Naive thymus-derived CD8-positive, alpha-beta T cell (primary cell): ENCODE measurements at regions not wholly inside any gene's neighbourhood (a gene's known extent, or its start where the extent isn't known, plus 50 kb on each side); places are given as distances from the start of the nearest gene placed in this dataset.
"Not testable (repeated sequence)": the region's sequence is repeated elsewhere in the genome, so short reads cannot be mapped to it uniquely, and the experiment has no call there.

Experiments used
- ATAC-seq, 2 donors: fragments of 150-1000 bp; cut with Tn5 transposase in 1 of 2; sonication (Bioruptor Pico), chemical (Tn5 transposase) in 1 of 2; 1 replicate in 1 of 2; 2 replicates in 1 of 2; pipeline ENCODE4 v1.10.0; 2021; ENCODE audit warnings: mild to moderate bottlenecking in 2 of 2, moderate library complexity in 2 of 2
- POLR2A ChIA-PET: fragments of 350-600 bp; sonication (Branson Sonifier 250); formaldehyde crosslinking; loops from one replicate; lab custom pipeline; 2021; ENCODE audit warnings: antibody characterized with exemption; lab: Charles Lee
- DNase-seq, 10 donors: peaks; one replicate each; pipeline versions ENCODE4 v3.0.0 to v3.0.0-alpha.2; 2020 to 2022
- H3K27ac Mint-ChIP-seq, 10 donors: one replicate each; pipeline ENCODE4 v1.8.0; 2020 to 2022; ENCODE audit warnings: mild to moderate bottlenecking in 10 of 10, mixed read lengths in 10 of 10, moderate library complexity in 4 of 10, inconsistent platforms in 1 of 10
- H3K27me3 Mint-ChIP-seq, 5 donors: one replicate each; pipeline ENCODE4 v1.8.0; 2021 to 2022; ENCODE audit warnings: mixed read lengths in 5 of 5
- H3K36me3 Mint-ChIP-seq, 3 donors: one replicate each; pipeline ENCODE4 v1.8.0; 2020 to 2022; ENCODE audit warnings: mixed read lengths in 3 of 3, mild to moderate bottlenecking in 2 of 3, inconsistent platforms in 1 of 3
- H3K4me1 Mint-ChIP-seq, 4 donors: one replicate each; pipeline ENCODE4 v1.8.0; 2021 to 2022; ENCODE audit warnings: mixed read lengths in 4 of 4
- H3K4me3 Mint-ChIP-seq, 10 donors: one replicate each; pipeline ENCODE4 v1.8.0; 2020 to 2022; ENCODE audit warnings: mild to moderate bottlenecking in 10 of 10, mixed read lengths in 10 of 10, moderate library complexity in 6 of 10, inconsistent platforms in 1 of 10
- H3K9me3 Mint-ChIP-seq, 9 donors: one replicate each; pipeline ENCODE4 v1.8.0; 2020 to 2022; ENCODE audit warnings: mixed read lengths in 9 of 9, mild to moderate bottlenecking in 3 of 9, inconsistent platforms in 1 of 9, moderate library complexity in 1 of 9

DNA sequence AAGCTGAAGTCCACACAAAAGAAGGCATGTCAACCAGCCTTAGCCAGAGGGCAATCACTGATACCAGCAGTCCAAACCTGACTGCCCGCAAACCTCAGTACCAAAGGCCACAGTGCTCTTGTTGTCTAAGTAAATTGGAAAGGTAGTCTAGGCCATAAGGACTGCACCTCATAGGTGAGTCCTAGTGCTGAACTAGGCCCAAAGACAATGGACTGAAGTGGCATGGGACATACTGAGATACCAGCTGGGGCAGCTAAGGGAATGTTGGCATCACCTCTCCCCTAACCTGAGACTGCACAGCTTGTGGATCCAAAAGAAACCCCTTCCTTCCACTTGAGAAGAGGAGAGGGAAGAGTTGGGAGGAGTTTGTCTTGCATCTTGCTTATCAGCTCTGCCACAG, 161.9 kb downstream of the POTEG start:
- H3K9me3 Mint-ChIP-seq, H3K4me1 Mint-ChIP-seq, DNase-seq, H3K4me3 Mint-ChIP-seq, POLR2A ChIA-PET, H3K36me3 Mint-ChIP-seq, H3K27ac Mint-ChIP-seq, ATAC-seq, H3K27me3 Mint-ChIP-seq: not testable (repeated sequence)

DNA sequence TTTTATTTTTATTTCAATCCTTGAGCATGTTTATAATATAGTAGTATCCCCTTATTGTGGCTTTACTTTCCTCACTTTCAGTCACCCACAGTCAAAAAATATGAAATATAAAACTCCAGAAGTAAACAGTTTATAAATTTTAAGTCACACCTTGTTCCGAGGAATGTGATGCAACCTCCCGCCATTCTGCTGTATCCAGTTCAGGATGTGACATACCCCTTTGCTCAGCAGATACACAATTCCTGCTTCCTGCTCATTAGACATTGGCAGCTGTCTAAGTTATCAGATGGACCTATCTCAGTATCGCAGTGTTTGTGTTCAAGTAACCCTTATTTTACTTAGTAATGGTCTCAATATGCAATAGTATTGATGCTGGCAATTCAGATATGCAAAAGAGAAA, 144.5 kb downstream of the POTEG start:
- ATAC-seq, H3K4me1 Mint-ChIP-seq, H3K36me3 Mint-ChIP-seq, H3K27me3 Mint-ChIP-seq, H3K4me3 Mint-ChIP-seq, H3K9me3 Mint-ChIP-seq, POLR2A ChIA-PET, H3K27ac Mint-ChIP-seq, DNase-seq: not testable (repeated sequence)

DNA sequence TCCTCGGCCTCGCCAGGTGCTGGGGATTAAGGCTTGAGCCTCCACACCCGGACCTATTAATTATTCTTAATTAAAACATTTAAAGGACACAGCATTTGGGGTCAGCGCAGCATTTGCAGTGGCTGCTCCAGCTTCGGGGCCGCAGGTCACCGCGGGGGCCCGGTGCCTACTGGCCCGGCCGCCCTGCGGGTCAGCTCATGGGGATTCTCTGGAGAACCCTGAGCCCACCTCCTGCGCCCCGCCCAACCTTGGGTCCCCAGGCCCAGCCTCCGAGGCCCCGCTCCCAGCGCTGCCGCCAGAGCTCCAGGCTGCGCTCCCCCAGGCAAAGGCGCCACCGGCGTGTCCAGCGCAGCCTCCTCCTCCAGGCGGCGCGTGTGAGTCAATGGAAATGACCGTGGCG, 133.9 kb downstream of the POTEG start:
- DNase-seq, POLR2A ChIA-PET, H3K4me3 Mint-ChIP-seq: not testable (repeated sequence)

DNA sequence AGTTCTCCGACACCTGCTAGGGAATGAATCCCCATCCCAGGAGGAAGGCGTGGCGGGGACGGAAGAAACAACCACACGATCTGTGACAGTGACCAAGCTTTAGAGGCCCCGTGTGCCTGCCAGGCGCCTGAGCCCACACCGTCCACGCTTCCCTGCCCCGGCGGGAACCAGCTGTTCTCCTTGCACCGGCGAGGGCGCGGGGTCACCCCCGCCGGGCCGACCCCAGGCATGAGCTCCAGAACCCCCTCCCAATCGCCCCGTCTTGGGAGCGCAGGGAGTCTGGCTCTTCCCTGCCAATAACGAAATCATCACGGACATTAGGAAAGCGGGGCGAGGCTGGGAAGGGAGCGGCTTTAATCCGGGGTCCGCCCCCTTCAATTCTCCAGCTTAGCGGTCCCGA, 133.3 kb downstream of the POTEG start:
- DNase-seq, H3K27me3 Mint-ChIP-seq, POLR2A ChIA-PET, ATAC-seq, H3K4me3 Mint-ChIP-seq, H3K27ac Mint-ChIP-seq, H3K4me1 Mint-ChIP-seq, H3K36me3 Mint-ChIP-seq, H3K9me3 Mint-ChIP-seq: not testable (repeated sequence)

More for the DNA sequence above, 133.9 kb downstream of the POTEG start:
- not testable (repeated sequence) for H3K27me3 Mint-ChIP-seq, H3K9me3 Mint-ChIP-seq, H3K27ac Mint-ChIP-seq, H3K36me3 Mint-ChIP-seq, H3K4me1 Mint-ChIP-seq, ATAC-seq

DNA sequence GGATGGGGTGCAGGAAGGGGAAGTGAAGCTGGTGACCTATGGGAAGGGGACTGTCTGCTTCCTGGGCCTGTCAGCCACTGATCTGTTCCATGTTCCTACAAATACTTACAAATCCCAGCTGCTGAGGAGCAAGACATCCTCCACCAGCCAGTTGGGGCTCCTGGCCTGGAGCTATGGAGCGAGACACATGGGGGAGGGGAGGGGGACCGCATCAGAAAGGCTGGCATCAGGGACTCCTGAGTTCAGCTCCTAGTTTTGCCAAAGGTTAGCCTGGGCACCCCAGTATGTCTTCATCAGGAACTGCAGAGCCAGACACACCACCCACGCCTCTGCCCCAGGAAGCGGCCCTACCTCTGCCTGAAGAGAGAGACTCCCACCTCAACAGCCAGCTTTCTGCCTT, 130.3 kb downstream of the POTEG start:
- H3K36me3 Mint-ChIP-seq, POLR2A ChIA-PET, H3K4me1 Mint-ChIP-seq, H3K27ac Mint-ChIP-seq, DNase-seq, H3K9me3 Mint-ChIP-seq, ATAC-seq, H3K27me3 Mint-ChIP-seq, H3K4me3 Mint-ChIP-seq: not testable (repeated sequence)

DNA sequence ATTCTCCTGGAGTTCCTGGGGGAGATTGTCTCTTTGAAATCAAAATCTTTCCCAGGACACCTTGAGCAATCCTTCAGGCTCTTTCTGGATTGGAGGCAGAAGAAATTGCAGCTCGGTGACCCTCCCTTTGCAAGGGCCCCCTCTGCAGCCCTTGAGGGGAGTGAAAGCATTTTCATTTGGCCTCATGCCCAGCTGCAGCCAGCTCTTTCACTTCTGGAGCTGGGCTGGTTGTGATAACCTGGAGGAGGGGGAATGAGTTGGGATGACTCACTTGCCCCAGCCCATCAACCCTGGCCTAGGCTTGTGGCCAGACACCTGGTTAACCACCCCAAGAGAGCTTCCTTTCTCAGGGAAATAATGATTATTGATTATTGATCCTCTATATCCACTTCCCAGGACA, 129.7 kb downstream of the POTEG start:
- H3K36me3 Mint-ChIP-seq, H3K27me3 Mint-ChIP-seq, DNase-seq, H3K27ac Mint-ChIP-seq, H3K4me3 Mint-ChIP-seq, ATAC-seq, POLR2A ChIA-PET, H3K4me1 Mint-ChIP-seq, H3K9me3 Mint-ChIP-seq: not testable (repeated sequence)

DNA sequence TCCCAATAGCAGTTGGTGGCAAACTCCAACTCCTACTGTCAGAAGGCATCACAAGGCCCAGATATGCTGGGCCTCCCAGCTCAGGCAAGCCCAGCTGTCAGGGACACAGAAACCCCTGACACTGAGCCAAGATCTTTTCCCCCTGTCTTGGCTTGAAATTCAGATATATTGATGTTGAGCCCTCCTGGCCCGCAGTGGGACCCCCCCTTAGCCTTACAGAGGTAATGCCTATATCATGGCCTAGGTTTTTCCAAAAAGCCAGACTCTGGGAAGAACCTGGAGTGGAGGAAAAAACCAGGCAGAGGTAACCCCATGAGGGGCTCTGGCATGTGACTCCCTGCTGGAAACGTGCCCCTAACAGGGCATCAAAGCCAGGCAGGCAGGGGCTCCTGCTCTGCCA, 129.2 kb downstream of the POTEG start:
- ATAC-seq, DNase-seq, H3K9me3 Mint-ChIP-seq, H3K27ac Mint-ChIP-seq, H3K36me3 Mint-ChIP-seq, H3K4me1 Mint-ChIP-seq, H3K27me3 Mint-ChIP-seq, H3K4me3 Mint-ChIP-seq, POLR2A ChIA-PET: not testable (repeated sequence)

DNA sequence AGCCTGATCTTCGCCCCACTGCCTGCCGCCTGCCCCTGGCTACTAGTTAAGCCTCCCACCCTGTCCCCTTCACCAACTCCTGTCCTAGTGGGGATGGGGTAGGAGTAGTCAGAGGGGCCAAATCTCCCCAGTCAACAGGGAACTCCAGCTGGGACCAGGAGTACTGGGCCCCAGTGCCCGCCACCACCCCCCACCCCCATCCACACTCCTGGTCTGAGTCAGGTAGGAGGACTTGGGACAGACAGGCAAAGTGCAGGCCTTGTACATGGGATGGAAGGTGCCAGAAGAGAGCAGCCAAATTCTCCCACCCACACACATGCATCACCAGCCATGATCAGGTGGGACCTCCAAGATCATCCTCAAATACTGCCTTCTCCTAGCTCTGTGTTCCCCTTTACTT, 128.4 kb downstream of the POTEG start:
- H3K36me3 Mint-ChIP-seq, ATAC-seq, H3K4me3 Mint-ChIP-seq, H3K27me3 Mint-ChIP-seq, H3K4me1 Mint-ChIP-seq, H3K9me3 Mint-ChIP-seq, H3K27ac Mint-ChIP-seq, POLR2A ChIA-PET, DNase-seq: not testable (repeated sequence)

DNA sequence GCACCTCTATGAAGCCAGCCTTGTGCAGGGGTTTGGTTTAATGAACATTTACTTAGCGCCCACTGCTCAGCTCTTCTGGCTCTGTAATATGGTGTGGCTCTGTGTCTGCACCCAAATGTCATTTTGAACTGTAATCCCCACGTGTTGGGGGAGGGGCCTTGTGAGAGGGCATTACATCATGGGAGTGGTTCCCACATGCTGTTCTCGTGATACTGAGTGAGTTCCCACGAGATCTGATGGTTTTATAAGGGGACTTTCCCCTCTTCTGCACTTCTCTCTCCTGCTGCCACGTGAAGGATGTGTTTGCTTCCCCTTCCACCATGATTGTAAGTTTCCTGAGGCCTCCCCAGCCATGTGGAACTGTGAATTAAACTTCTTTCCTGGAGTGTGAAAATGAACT, 127.7 kb downstream of the POTEG start:
- H3K27me3 Mint-ChIP-seq, H3K36me3 Mint-ChIP-seq, H3K4me3 Mint-ChIP-seq, ATAC-seq, H3K4me1 Mint-ChIP-seq, DNase-seq, H3K27ac Mint-ChIP-seq, H3K9me3 Mint-ChIP-seq, POLR2A ChIA-PET: not testable (repeated sequence)

DNA sequence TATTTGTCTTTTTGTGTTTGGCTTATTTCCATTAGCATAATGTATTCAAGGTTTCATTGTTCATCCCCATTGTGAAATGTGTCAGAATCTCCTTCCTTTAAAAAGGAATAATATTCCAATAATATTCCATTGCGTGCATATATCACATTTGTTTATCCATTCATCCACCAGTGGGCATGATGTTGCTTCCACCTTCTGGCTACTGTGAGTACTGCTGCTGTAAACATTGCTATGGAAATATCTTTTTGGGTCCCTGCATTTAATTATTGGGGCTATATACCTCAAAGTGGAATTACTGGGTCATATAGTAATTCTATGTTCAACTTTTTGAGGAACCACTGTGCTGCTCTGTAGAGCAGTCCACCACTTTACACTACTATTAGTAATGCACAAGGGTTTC, 123.1 kb downstream of the POTEG start:
- DNase-seq, H3K27me3 Mint-ChIP-seq, H3K4me1 Mint-ChIP-seq, POLR2A ChIA-PET, H3K9me3 Mint-ChIP-seq, ATAC-seq, H3K4me3 Mint-ChIP-seq, H3K36me3 Mint-ChIP-seq, H3K27ac Mint-ChIP-seq: not testable (repeated sequence)

DNA sequence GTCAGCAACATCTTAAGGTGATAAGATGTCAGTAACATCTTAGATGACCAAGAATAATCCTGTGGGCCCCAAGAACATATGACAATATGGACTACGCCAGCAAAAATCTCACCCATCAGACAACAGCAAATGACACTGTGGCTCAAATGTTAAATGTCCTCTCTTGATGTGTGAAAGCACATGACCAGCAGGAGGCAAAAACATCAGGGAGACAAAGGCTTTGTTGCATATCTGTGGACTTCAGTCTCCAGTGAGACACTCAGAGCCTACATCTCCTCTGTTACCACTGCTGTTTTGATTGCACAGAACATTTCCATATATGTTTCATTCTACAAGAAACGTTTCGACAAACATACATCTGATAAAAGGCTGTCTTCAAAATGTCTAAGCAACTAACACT, 103.5 kb downstream of the POTEG start:
- ATAC-seq, POLR2A ChIA-PET, DNase-seq, H3K4me3 Mint-ChIP-seq, H3K4me1 Mint-ChIP-seq, H3K36me3 Mint-ChIP-seq, H3K27ac Mint-ChIP-seq, H3K9me3 Mint-ChIP-seq, H3K27me3 Mint-ChIP-seq: not testable (repeated sequence)

DNA sequence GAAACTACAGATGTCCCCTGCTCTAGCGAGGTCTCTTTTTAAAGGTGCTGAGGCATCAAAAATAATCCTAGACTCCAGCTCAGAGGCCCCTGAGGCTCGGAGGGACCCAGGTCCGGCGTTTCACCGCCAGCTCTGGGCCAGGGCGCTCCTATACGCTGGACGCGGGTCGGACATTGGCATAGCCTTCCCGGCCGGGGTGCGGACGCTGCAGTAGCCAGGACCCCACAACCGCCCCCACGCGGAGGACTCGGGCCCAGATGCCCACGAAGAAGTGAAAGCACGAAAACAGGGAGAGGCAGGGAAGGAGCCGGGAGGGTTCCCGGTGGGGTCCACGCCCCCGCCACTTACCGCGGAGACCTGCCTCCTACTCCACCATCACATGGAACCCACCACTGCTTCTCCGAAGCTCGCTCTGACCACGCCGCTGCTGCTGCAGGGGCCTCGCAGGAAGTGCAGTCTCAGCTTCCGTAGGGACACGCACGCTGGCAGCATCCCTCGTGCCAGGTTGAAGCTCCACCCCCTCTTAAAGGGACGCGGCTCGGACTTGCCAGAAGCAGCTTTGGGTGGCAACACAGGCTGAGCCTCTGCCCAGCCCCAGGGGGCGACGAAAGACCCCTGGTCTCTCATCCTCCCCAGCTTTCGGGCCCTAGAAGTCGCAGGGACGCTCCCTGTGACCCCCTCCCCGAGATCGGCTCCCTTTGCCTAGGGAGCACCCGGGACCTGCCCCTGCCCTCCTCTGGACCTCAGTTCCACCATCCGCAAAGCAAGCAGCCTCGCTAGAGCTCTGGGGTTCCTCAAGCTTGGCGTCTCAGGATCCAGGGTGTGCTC, 96.7 kb downstream of the POTEG start:
- H3K4me3 Mint-ChIP-seq, DNase-seq, H3K9me3 Mint-ChIP-seq, H3K4me1 Mint-ChIP-seq, H3K27me3 Mint-ChIP-seq, H3K27ac Mint-ChIP-seq, POLR2A ChIA-PET, H3K36me3 Mint-ChIP-seq: not testable (repeated sequence)
- ATAC-seq = peak in 1 of 2 donors; percentile 29

DNA sequence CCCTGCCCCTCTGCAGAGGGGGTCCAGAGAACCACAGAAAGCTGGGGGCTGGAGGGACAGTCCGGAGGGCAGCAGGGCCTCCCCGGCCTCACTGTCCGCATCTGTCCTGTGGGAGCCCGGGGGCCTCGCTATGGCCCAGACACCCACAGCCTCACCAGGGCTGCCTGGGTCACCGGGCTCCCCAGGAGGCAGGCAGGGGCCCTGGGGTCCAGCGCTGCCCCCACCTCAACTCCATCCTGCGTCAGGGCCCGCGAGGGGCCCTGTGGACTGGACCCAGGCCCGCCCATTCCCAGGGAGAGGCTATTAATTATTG, 96.1 kb downstream of the POTEG start:
- H3K36me3 Mint-ChIP-seq, POLR2A ChIA-PET, H3K9me3 Mint-ChIP-seq, H3K4me1 Mint-ChIP-seq, DNase-seq, H3K27ac Mint-ChIP-seq, ATAC-seq, H3K4me3 Mint-ChIP-seq, H3K27me3 Mint-ChIP-seq: not testable (repeated sequence)

DNA sequence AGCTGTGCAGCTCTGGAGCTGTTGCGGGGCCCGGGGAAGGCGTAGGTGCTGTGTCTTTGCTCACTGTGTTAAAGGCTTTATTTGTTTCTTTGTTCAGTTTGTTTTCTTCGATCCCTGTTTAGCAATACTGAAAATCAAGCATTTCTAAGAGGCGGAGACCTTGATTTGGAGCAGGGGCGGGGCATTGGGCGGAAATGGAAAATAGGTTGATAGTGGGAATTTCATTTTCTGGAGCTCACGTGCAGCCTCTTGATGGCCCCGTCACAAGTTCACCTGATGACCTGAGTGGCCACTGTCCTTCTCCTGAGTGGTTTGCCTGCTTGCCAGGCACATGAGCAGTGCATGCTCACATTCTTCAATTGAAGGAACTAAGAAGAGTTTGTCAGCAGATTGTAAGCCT, 93.2 kb downstream of the POTEG start:
- H3K9me3 Mint-ChIP-seq, POLR2A ChIA-PET, H3K36me3 Mint-ChIP-seq, H3K27ac Mint-ChIP-seq, H3K27me3 Mint-ChIP-seq, H3K4me1 Mint-ChIP-seq, H3K4me3 Mint-ChIP-seq, ATAC-seq: not testable (repeated sequence)
- DNase-seq = peak in 1 of 10 donors; percentile 13
